Skeletal muscle cell (primary cell): ENCODE measurements at regions not wholly inside any gene's neighbourhood (a gene's known extent, or its start where the extent isn't known, plus 50 kb on each side); places are given as distances from the start of the nearest gene placed in this dataset.

ENCODE experiments used
- DNase-seq: peaks from one replicate; pipeline ENCODE4 v3.0.0-alpha.2; 2010; ENCODE audit warnings: low read depth
- H3K4me3 ChIP-seq: 2 replicates; pipeline ENCODE4 v1.5.1; 2011; ENCODE audit warnings: low read depth, mild to moderate bottlenecking, control low read depth, low read length, moderate library complexity

DNA sequence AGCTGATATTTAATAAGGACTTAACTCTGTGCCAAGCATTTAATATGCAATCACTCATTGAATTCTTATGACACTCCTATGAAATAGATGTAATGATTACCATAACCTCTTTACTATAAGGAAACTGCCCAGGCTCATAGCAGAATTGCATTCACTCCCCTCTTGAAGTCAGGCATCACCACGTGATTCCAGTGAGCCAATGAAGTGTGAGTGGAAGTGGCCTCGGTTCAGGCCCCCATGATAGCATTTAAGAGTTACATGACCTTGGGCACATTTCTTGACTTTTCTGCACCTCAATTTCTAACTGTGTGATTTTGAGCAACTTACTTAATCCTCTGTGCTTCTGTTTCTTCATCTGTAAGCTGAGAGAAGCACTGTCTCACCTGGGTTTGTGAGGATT is 62.8 kb upstream of the CLDN18 start:
- no peak for DNase-seq
- no peak overlapping the region for H3K4me3 ChIP-seq

GRCh38 chr3:137948400-137949072 is 61.4 kb upstream of the CLDN18 start:
- H3K4me3 ChIP-seq: no peak overlapping the region
- DNase-seq: no peak

DNA sequence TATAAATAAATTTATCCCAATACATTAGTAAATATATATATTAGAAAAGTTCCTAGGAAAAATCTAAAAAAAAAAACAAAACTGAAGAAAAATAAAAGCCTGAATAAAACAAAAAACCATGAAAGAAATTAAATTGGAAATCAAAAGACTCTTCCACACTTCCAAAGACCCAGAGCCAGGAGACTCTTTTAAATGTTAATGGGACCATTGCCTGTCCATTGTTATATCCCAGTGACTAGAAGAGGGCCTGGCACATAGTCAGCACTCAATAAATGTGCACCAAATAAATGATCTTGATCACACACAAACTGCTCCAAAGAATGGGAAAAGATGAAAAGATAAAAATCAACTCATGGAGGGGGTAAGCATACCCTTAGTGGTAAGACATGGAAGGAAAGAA is 51.3 kb upstream of the CLDN18 start:
- DNase-seq: no peak
- no peak overlapping the region for H3K4me3 ChIP-seq
